ENCODE measurements at regions not wholly inside any gene's neighbourhood (a gene's known extent, or its start where the extent isn't known, plus 50 kb on each side); places are given as distances from the start of the nearest gene placed in this dataset.

- TF ChIP-seq MTA2 (IDR thresholded peaks at IDR 0.05; ENCODE audit: low read depth) = 0 out of 2 replicates have a peak, but pooled peaks have one; percentile 13
- TF ChIP-seq MEF2B (IDR thresholded peaks at IDR 0.05; ENCODE audit: partially characterized antibody, poor library complexity, severe bottlenecking) = no peak
- Histone ChIP-seq H2AFZ (ENCODE audit: control insufficient read depth, low read depth, low read length) (no peak overlapping the region), H3K36me3 (ENCODE audit: control insufficient read depth in 2 of 2, insufficient read depth in 2 of 2, low read length in 1 of 2) (no peaks in the 10 kb centered on the region), H3K4me3 (no peak overlapping the region), H4K20me1 (ENCODE audit: control insufficient read depth, insufficient read depth) (no peaks in the 10 kb centered on the region), H3K4me2 (ENCODE audit: control insufficient read depth, insufficient read depth) (no peak overlapping the region), H3K27me3 (replicated peaks in 1 of 2; ENCODE audit: control insufficient read depth in 2 of 2, insufficient read depth in 2 of 2, low read length in 1 of 2) (no peaks in the 10 kb centered on the region), H3K27ac (ENCODE audit: control insufficient read depth, insufficient read depth) (no peak overlapping the region), H3K4me1 (ENCODE audit: control insufficient read depth, insufficient read depth, low read length) (no peaks in the 10 kb centered on the region), H3K9me3 (replicated peaks; ENCODE audit: control insufficient read depth, insufficient read depth, low read length) (no peaks in the 10 kb centered on the region), H3K9ac (ENCODE audit: control insufficient read depth, insufficient read depth, low read length) (no peak overlapping the region), H3K79me2 (ENCODE audit: control insufficient read depth, insufficient read depth, low read length) (no peaks in the 10 kb centered on the region)
- ChIA-PET CTCF (no interaction called here), POLR2A (no interaction called here), SMC1A (ENCODE audit: uncharacterized antibody, unreplicated experiment) (no interaction called here), RAD21 (ENCODE audit: unreplicated experiment) (no interaction called here)
- FAIRE-seq (no peak), ATAC-seq (peak; percentile 25; the same call in 2 of the 3 replicates), DNase-seq (ENCODE audit: low read depth, low spot score) (no peak)
- 3% methylated on average over 2 of the region's 2 CpGs for WGBS (ENCODE audit: insufficient coverage, insufficient replicate concordance, low lambda C conversion rate, missing lambda C conversion rate)
- in situ Hi-C loops (cut with MboI) (no loop called here), intact Hi-C loops (cut with micrococcal nuclease; ENCODE audit: unreplicated experiment) (no loop called here)
- BruUV-seq (replicated peaks) = no TSS peak
Observed at GRCh38 chr6:92364948-92365541, 1054.3 kb downstream of the EPHA7 start.

DNA sequence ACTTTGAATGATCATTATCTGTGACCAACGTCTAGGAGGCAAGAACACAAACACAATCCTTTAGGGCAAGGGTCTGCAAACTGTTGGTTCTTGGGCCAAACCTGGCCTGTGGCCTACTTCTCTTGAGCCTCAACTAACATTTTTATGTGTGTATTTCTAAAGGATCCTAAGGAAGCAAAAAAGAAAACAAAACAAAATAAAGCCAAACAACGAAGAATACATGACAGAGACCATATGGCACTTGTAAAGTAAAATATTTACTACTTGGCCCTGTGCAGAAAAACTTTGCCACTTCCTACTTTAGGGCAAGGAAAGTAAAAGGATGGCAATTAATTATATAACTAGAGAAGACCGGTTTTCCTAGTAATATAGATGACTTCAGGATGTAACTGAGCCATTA lies 1056.2 kb downstream of the EPHA7 start:
- Histone ChIP-seq H4K20me1 (ENCODE audit: control insufficient read depth, insufficient read depth) (no peaks in the 10 kb centered on the region), H3K36me3 (ENCODE audit: control insufficient read depth in 2 of 2, insufficient read depth in 2 of 2, low read length in 1 of 2) (no peaks in the 10 kb centered on the region), H3K79me2 (ENCODE audit: control insufficient read depth, insufficient read depth, low read length) (no peaks in the 10 kb centered on the region), H3K9me3 (replicated peaks; ENCODE audit: control insufficient read depth, insufficient read depth, low read length) (no peaks in the 10 kb centered on the region), H3K9ac (ENCODE audit: control insufficient read depth, insufficient read depth, low read length) (no peak overlapping the region), H3K4me2 (ENCODE audit: control insufficient read depth, insufficient read depth) (no peak overlapping the region), H3K27ac (ENCODE audit: control insufficient read depth, insufficient read depth) (no peak overlapping the region), H3K4me3 (no peak overlapping the region), H3K4me1 (ENCODE audit: control insufficient read depth, insufficient read depth, low read length) (no peaks in the 10 kb centered on the region), H2AFZ (ENCODE audit: control insufficient read depth, low read depth, low read length) (no peak overlapping the region), H3K27me3 (replicated peaks in 1 of 2; ENCODE audit: control insufficient read depth in 2 of 2, insufficient read depth in 2 of 2, low read length in 1 of 2) (no peaks in the 10 kb centered on the region)
- TF ChIP-seq WRNIP1 (IDR thresholded peaks at IDR 0.05; ENCODE audit: borderline replicate concordance, low read depth, low read length) (no peak), HDAC6 (IDR thresholded peaks at IDR 0.05; ENCODE audit: unreplicated experiment) (no peak), ATF7 (IDR thresholded peaks at IDR 0.05; ENCODE audit: low read depth) (no peak), CREB1 (IDR thresholded peaks at IDR 0.05; ENCODE audit: low read depth) (no peak), SUZ12 (IDR thresholded peaks at IDR 0.05; ENCODE audit: unreplicated experiment) (no peak), CBX3 (IDR thresholded peaks at IDR 0.05; ENCODE audit: borderline replicate concordance, low read depth) (no peak), NFIC (IDR thresholded peaks at IDR 0.05; ENCODE audit: low read depth, low read length) (no peak)
- BruUV-seq (replicated peaks) = no TSS peak
- ChIA-PET RAD21 (ENCODE audit: unreplicated experiment) (interaction anchor here (0.9 to 1.1 kb wide), 2 partner anchors 7 to 9 kb away, joined by 3 to 4 read pairs; no protein-coding TSS in a partner anchor), CTCF (interaction anchor here (1.1 kb wide), 1 partner anchor 11 kb away, joined by 3 read pairs; no protein-coding TSS in a partner anchor), POLR2A (interaction anchor here (0.6 to 1.0 kb wide), 2 partner anchors 9 to 115 kb away, joined by 3 to 5 read pairs; no protein-coding TSS in a partner anchor), SMC1A (ENCODE audit: uncharacterized antibody, unreplicated experiment) (interaction anchor here (0.7 to 1.9 kb wide), 6 partner anchors 9 to 131 kb away, joined by 3 to 6 read pairs (median 4); no protein-coding TSS in a partner anchor)
- in situ Hi-C loops (cut with MboI) (no loop called here), intact Hi-C loops (cut with micrococcal nuclease; ENCODE audit: unreplicated experiment) (no loop called here)
- DNase-seq (ENCODE audit: low read depth, low spot score) (no peak), ATAC-seq (no peak), FAIRE-seq (no peak)
- WGBS (ENCODE audit: insufficient coverage, insufficient replicate concordance, low lambda C conversion rate, missing lambda C conversion rate) = 14% methylated on average over 3 of the region's 3 CpGs

Data from GM12878 (cell line).